ENCODE measurements at regions not wholly inside any gene's neighbourhood (a gene's known extent, or its start where the extent isn't known, plus 50 kb on each side); places are given as distances from the start of the nearest gene placed in this dataset.

- no peak for DNase-seq (ENCODE audit: low spot score)
- H3K27me3 ChIP-seq (replicated peaks; ENCODE audit: insufficient read depth) = no peaks in the 10 kb centered on the region
- WGBS = 79% methylated on average over 5 of the region's 5 CpGs
- H3K27ac ChIP-seq = no peak overlapping the region
- no peaks in the 10 kb centered on the region for H3K36me3 ChIP-seq
- no peaks in the 10 kb centered on the region for H3K9me3 ChIP-seq
- H3K4me1 ChIP-seq (replicated peaks) = no peaks in the 10 kb centered on the region
- no peak overlapping the region for H3K4me3 ChIP-seq
- intact Hi-C loops (cut with DNase I) = no loop called here
- no peak for TF ChIP-seq CTCF (IDR thresholded peaks at IDR 0.05)
- no peak for TF ChIP-seq POLR2AphosphoS5 (IDR thresholded peaks at IDR 0.05)
- no peak for TF ChIP-seq POLR2A (IDR thresholded peaks at IDR 0.05)
Observed at GRCh38 chr5:118556792-118557191, 431.6 kb downstream of the DTWD2 start.

- intact Hi-C loops (cut with DNase I) = no loop called here
- H3K9me3 ChIP-seq = no peaks in the 10 kb centered on the region
- no peak for TF ChIP-seq POLR2A (IDR thresholded peaks at IDR 0.05)
- no peak for TF ChIP-seq CTCF (IDR thresholded peaks at IDR 0.05)
- no peak for TF ChIP-seq POLR2AphosphoS5 (IDR thresholded peaks at IDR 0.05)
Observed at GRCh38 chr5:118555727-118556126, 432.6 kb downstream of the DTWD2 start.

GRCh38 chr5:118554981-118555380, 433.4 kb downstream of the DTWD2 start:
- Histone ChIP-seq H3K36me3 (no peaks in the 10 kb centered on the region), H3K4me3 (no peak overlapping the region), H3K27ac (no peak overlapping the region), H3K9me3 (no peaks in the 10 kb centered on the region), H3K27me3 (replicated peaks; ENCODE audit: insufficient read depth) (no peaks in the 10 kb centered on the region), H3K4me1 (replicated peaks) (no peaks in the 10 kb centered on the region)
- DNase-seq (ENCODE audit: low spot score) = no peak
- 43% methylated on average over 4 of the region's 4 CpGs for WGBS
- TF ChIP-seq POLR2AphosphoS5 (IDR thresholded peaks at IDR 0.05) (no peak), POLR2A (IDR thresholded peaks at IDR 0.05) (no peak), CTCF (IDR thresholded peaks at IDR 0.05) (no peak)
- intact Hi-C loops (cut with DNase I) = no loop called here

More at GRCh38 chr5:118555727-118556126, 432.6 kb downstream of the DTWD2 start:
- no peaks in the 10 kb centered on the region for H3K36me3 ChIP-seq
- no peaks in the 10 kb centered on the region for H3K4me1 ChIP-seq (replicated peaks)
- H3K4me3 ChIP-seq = no peak overlapping the region
- H3K27me3 ChIP-seq (replicated peaks; ENCODE audit: insufficient read depth) = no peaks in the 10 kb centered on the region
- WGBS = 87% methylated on average over 2 of the region's 2 CpGs
- no peak overlapping the region for H3K27ac ChIP-seq
- DNase-seq (ENCODE audit: low spot score) = no peak

GRCh38 chr5:118554241-118554640, 434.1 kb downstream of the DTWD2 start:
- intact Hi-C loops (cut with DNase I) = no loop called here
- no peaks in the 10 kb centered on the region for H3K27me3 ChIP-seq (replicated peaks; ENCODE audit: insufficient read depth)
- H3K4me1 ChIP-seq (replicated peaks) = no peaks in the 10 kb centered on the region
- no peak overlapping the region for H3K4me3 ChIP-seq
- TF ChIP-seq CTCF (IDR thresholded peaks at IDR 0.05) (no peak), POLR2A (IDR thresholded peaks at IDR 0.05) (no peak), POLR2AphosphoS5 (IDR thresholded peaks at IDR 0.05) (no peak)
- no peak for DNase-seq (ENCODE audit: low spot score)
- 96% methylated on average over 2 of the region's 2 CpGs for WGBS
- H3K9me3 ChIP-seq = no peaks in the 10 kb centered on the region
- H3K36me3 ChIP-seq = no peaks in the 10 kb centered on the region
- no peak overlapping the region for H3K27ac ChIP-seq

GRCh38 chr5:118553662-118554061, 434.7 kb downstream of the DTWD2 start:
- no peak overlapping the region for H3K4me3 ChIP-seq
- no peaks in the 10 kb centered on the region for H3K36me3 ChIP-seq
- no peaks in the 10 kb centered on the region for H3K27me3 ChIP-seq (replicated peaks; ENCODE audit: insufficient read depth)
- WGBS = 82% methylated on average over 3 of the region's 3 CpGs
- no peaks in the 10 kb centered on the region for H3K4me1 ChIP-seq (replicated peaks)
- intact Hi-C loops (cut with DNase I) = no loop called here
- no peaks in the 10 kb centered on the region for H3K9me3 ChIP-seq
- no peak for TF ChIP-seq POLR2AphosphoS5 (IDR thresholded peaks at IDR 0.05)
- no peak for TF ChIP-seq POLR2A (IDR thresholded peaks at IDR 0.05)
- TF ChIP-seq CTCF (IDR thresholded peaks at IDR 0.05) = no peak
- DNase-seq (ENCODE audit: low spot score) = no peak
- H3K27ac ChIP-seq = no peak overlapping the region
